ENCODE measurements at regions not wholly inside any gene's neighbourhood (a gene's known extent, or its start where the extent isn't known, plus 50 kb on each side); places are given as distances from the start of the nearest gene placed in this dataset.

DNA sequence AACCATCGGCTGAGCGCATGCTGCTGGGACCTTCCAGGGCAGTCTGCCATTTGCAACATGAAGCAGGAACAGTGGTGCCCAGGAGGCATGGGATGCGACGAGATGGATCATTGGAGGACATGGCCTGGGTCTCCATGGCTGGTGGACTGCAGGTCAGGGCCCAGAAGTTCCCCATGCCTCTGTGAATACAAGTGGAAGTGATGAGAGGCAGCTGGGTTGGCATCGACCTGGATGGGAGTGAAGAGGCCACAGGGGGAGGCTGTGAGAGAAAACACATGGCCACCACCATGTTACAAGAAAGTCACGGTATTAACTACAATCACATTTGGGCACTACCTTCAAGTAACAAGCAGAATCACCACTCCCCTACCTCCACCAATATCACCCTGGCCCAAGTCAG is 262.0 kb downstream of the FOXO1 start:
- Mint-ChIP-seq H3K4me1 (ENCODE audit: unreplicated experiment) (peaks cover 35% of the 10 kb centered on the region), H3K27me3 (ENCODE audit: unreplicated experiment) (no peaks in the 10 kb centered on the region), H3K4me3 (ENCODE audit: unreplicated experiment) (no peak overlapping the region), H3K9me3 (ENCODE audit: unreplicated experiment) (no peaks in the 10 kb centered on the region), H3K36me3 (ENCODE audit: unreplicated experiment) (no peaks in the 10 kb centered on the region), H3K27ac (ENCODE audit: unreplicated experiment) (no peak overlapping the region)
- no peak for DNase-seq (ENCODE audit: extremely low spot score, unreplicated experiment)
- TF ChIP-seq, protein P1, sequence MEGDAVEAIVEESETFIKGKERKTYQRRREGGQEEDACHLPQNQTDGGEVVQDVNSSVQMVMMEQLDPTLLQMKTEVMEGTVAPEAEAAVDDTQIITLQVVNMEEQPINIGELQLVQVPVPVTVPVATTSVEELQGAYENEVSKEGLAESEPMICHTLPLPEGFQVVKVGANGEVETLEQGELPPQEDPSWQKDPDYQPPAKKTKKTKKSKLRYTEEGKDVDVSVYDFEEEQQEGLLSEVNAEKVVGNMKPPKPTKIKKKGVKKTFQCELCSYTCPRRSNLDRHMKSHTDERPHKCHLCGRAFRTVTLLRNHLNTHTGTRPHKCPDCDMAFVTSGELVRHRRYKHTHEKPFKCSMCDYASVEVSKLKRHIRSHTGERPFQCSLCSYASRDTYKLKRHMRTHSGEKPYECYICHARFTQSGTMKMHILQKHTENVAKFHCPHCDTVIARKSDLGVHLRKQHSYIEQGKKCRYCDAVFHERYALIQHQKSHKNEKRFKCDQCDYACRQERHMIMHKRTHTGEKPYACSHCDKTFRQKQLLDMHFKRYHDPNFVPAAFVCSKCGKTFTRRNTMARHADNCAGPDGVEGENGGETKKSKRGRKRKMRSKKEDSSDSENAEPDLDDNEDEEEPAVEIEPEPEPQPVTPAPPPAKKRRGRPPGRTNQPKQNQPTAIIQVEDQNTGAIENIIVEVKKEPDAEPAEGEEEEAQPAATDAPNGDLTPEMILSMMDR (IDR thresholded peaks at IDR 0.05): no peak

DNA sequence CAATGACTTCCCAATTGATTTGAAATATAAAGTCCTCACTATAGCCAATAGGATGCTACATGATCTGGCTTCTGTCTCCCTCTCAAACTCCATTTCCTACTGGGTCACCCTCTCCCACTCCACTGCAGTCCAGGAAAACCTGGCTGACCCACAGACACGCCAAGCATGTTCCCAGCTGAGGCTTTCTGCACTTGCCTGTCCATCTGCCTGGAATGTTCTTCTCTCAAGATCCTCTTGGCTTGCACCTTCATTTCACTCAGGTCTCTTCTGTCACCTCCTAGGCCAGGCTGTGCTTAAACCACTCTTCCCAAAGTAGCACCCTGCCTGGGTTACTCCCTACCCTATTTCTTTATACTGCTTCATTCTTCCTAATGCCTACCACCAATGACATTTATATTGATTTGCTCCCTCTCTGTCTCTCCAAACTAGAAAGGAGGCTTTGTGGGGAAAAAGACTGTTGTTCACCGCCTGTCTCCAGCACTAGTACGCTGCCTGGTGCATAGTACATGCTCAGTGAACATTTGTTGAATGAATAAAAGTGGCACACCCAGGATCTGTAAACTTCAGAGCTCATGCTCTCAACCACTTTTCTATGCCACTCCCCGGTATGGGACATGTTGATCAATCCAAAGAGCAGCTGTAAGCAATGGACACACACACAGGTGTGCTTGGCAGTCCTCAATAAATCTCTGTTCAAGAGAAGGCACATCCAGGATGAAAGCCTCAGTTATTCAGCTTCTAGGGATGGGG is 261.3 kb downstream of the FOXO1 start:
- peaks cover 35% of the 10 kb centered on the region for H3K4me1 Mint-ChIP-seq (ENCODE audit: unreplicated experiment)
- no peaks in the 10 kb centered on the region for H3K27me3 Mint-ChIP-seq (ENCODE audit: unreplicated experiment)
- H3K4me3 Mint-ChIP-seq (ENCODE audit: unreplicated experiment): no peak overlapping the region
- H3K27ac Mint-ChIP-seq (ENCODE audit: unreplicated experiment): no peak overlapping the region
- no peak for DNase-seq (ENCODE audit: extremely low spot score, unreplicated experiment)
- no peaks in the 10 kb centered on the region for H3K36me3 Mint-ChIP-seq (ENCODE audit: unreplicated experiment)
- H3K9me3 Mint-ChIP-seq (ENCODE audit: unreplicated experiment): no peaks in the 10 kb centered on the region
- TF ChIP-seq, protein P1 (IDR thresholded peaks at IDR 0.05): no peak

DNA sequence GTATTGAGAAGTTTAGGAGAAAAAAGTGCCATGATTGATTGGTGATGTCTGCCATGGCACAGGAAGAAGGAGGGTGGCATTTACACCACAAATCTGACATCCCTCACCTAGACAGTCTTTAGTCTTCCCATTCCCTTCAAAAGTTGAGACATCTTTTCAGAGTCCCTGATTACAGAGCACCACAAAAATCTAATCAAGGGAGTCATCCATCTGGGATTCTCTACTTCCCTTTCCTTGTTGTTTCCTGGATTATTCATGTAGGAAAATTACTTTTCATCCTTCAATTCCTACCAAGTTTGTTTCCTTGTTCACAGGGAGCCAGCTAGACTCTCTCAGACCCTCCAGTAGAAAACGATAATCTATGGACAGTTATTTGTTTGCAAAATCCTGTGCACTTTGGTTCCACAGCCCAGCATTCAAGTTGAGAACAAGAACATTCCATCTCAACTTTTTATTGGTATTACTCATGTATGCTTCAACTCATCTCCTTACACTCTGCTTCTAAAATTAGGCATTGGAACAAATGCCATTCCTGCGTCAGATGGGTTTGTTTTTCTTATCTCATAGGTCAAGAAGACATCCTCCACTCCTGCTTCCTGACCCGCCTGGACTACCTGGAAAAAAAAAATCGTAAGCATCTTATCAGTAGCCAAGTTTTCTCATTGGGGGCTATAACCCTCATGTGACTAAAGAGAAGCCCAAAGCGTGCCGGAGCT is 259.9 kb downstream of the FOXO1 start:
- Mint-ChIP-seq H3K27ac (ENCODE audit: unreplicated experiment) (no peak overlapping the region), H3K4me1 (ENCODE audit: unreplicated experiment) (peaks cover 29% of the 10 kb centered on the region), H3K36me3 (ENCODE audit: unreplicated experiment) (no peaks in the 10 kb centered on the region), H3K27me3 (ENCODE audit: unreplicated experiment) (no peaks in the 10 kb centered on the region), H3K9me3 (ENCODE audit: unreplicated experiment) (peaks cover 5% of the 10 kb centered on the region), H3K4me3 (ENCODE audit: unreplicated experiment) (no peak overlapping the region)
- TF ChIP-seq, protein P1 (IDR thresholded peaks at IDR 0.05): no peak
- DNase-seq (ENCODE audit: extremely low spot score, unreplicated experiment): no peak

DNA sequence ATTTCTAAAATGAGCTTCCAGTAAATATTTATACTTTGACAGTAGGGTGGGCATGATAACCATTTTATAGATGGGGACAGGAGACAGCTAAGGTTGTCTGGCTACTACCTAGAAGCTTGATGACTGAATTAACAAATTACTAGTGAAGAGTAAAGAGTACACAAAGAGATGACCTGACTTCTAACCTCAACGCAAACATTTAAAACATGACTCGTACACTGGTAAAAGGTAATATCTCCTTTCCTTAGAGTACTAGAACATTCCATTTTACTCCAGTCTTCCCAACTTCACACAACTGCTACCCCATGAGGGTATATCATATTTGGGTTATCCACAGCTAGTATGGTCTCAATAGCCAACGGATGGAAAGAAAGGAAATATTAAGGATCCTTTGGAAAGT is 258.9 kb downstream of the FOXO1 start:
- Mint-ChIP-seq H3K36me3 (ENCODE audit: unreplicated experiment) (no peaks in the 10 kb centered on the region), H3K27me3 (ENCODE audit: unreplicated experiment) (no peaks in the 10 kb centered on the region), H3K4me3 (ENCODE audit: unreplicated experiment) (no peak overlapping the region), H3K27ac (ENCODE audit: unreplicated experiment) (no peak overlapping the region), H3K4me1 (ENCODE audit: unreplicated experiment) (peaks cover 19% of the 10 kb centered on the region), H3K9me3 (ENCODE audit: unreplicated experiment) (peaks cover 5% of the 10 kb centered on the region)
- DNase-seq (ENCODE audit: extremely low spot score, unreplicated experiment): no peak
- TF ChIP-seq, protein P1 (IDR thresholded peaks at IDR 0.05): no peak

DNA sequence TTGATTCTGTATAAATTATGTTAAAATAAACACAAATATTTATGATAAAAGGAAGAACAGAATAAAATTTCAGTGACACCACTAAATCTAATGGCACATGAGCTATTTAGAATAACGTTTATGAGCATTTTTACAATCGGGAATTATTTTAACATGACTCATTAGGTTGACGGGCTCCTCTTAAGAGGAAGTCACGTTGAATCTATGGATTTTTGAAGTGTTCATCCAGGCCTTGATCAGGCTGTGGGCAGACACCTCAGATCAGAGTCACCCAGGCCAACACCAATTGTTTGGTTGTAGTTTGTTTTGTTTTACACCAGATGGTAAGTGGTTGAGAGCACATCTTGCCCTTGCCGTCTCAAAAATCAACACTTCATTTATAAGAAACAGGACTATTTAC is 257.8 kb downstream of the FOXO1 start:
- TF ChIP-seq, protein P1 (IDR thresholded peaks at IDR 0.05): no peak
- no peak overlapping the region for H3K27ac Mint-ChIP-seq (ENCODE audit: unreplicated experiment)
- H3K9me3 Mint-ChIP-seq (ENCODE audit: unreplicated experiment): peaks cover 5% of the 10 kb centered on the region
- no peak for DNase-seq (ENCODE audit: extremely low spot score, unreplicated experiment)
- no peaks in the 10 kb centered on the region for H3K36me3 Mint-ChIP-seq (ENCODE audit: unreplicated experiment)
- H3K27me3 Mint-ChIP-seq (ENCODE audit: unreplicated experiment): no peaks in the 10 kb centered on the region
- no peak overlapping the region for H3K4me3 Mint-ChIP-seq (ENCODE audit: unreplicated experiment)
- peaks cover 9% of the 10 kb centered on the region for H3K4me1 Mint-ChIP-seq (ENCODE audit: unreplicated experiment)
